Right lobe of liver (tissue), 4 donors: ENCODE measurements at regions not wholly inside any gene's neighbourhood (a gene's known extent, or its start where the extent isn't known, plus 50 kb on each side); places are given as distances from the start of the nearest gene placed in this dataset.

Experiments used
- POLR2A ChIP-seq: fragments of 450-650 bp; IDR thresholded peaks from one replicate; pipeline ENCODE4 v1.6.1; 2017; ENCODE audit warnings: antibody characterized with exemption, mild to moderate bottlenecking
- TF ChIP-seq, protein P1 (sequence below), 4 donors: fragments of 200-600 bp in 3 of 4; fragments of 450-650 bp in 1 of 4; IDR thresholded peaks; one replicate each; pipeline versions ENCODE4 v1.5.1 to v1.8.0; 2016 to 2022; ENCODE audit warnings: antibody characterized with exemption in 4 of 4, mild to moderate bottlenecking in 2 of 4
- donor health status: DM: no; HTN: no; CAD: no.
- donor health status: DM: no; HTN: no; CAD: no.
- donor health status: DM: no; HTN: yes; CAD: no.

GRCh38 chr3:59518283-59519055, 468.6 kb upstream of the CFAP20DC start:
- TF ChIP-seq, protein P1, sequence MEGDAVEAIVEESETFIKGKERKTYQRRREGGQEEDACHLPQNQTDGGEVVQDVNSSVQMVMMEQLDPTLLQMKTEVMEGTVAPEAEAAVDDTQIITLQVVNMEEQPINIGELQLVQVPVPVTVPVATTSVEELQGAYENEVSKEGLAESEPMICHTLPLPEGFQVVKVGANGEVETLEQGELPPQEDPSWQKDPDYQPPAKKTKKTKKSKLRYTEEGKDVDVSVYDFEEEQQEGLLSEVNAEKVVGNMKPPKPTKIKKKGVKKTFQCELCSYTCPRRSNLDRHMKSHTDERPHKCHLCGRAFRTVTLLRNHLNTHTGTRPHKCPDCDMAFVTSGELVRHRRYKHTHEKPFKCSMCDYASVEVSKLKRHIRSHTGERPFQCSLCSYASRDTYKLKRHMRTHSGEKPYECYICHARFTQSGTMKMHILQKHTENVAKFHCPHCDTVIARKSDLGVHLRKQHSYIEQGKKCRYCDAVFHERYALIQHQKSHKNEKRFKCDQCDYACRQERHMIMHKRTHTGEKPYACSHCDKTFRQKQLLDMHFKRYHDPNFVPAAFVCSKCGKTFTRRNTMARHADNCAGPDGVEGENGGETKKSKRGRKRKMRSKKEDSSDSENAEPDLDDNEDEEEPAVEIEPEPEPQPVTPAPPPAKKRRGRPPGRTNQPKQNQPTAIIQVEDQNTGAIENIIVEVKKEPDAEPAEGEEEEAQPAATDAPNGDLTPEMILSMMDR (IDR thresholded peaks at IDR 0.05): no peak
- no peak for TF ChIP-seq POLR2A
